H1 (cell line): ENCODE measurements at regions not wholly inside any gene's neighbourhood (a gene's known extent, or its start where the extent isn't known, plus 50 kb on each side); places are given as distances from the start of the nearest gene placed in this dataset.

Source experiments
- CTCF ChIA-PET: fragments of 300-600 bp; sonication (Branson Sonifier 250); formaldehyde crosslinking; loops from one replicate; lab custom pipeline; 2021; ENCODE audit not compliant: partially characterized antibody; lab: Charles Lee
- POLR2A ChIA-PET: fragments of 300-600 bp; sonication (Branson Sonifier 250); formaldehyde crosslinking; loops from one replicate; lab custom pipeline; 2021; ENCODE audit warnings: inconsistent platforms; ENCODE audit not compliant: partially characterized antibody; lab: Charles Lee
- DNase-seq, 2 experiments: peaks; one replicate each; pipeline versions ENCODE4 v3.0.0 to v3.0.0-alpha.2; 2010 to 2022; ENCODE audit warnings: low spot score in 2 of 2, low read depth in 1 of 2, mixed read lengths in 1 of 2
- FAIRE-seq: peaks from 2 replicates; lab custom pipeline; 2011; peaks lifted over from hg19 to GRCh38; lab: Jason Lieb, UNC
- H2AFZ ChIP-seq: 2 replicates; pipeline ENCODE4 v1.8.1; 2012; ENCODE audit warnings: low read length, inconsistent platforms
- H2AK5ac ChIP-seq: 2 replicates; pipeline ENCODE4 v1.6.1; 2013; ENCODE audit warnings: low read depth, low read length
- H2BK120ac ChIP-seq: replicated peaks from 2 replicates; pipeline ENCODE3; 2013; ENCODE audit warnings: low read depth, low read length, inconsistent platforms
- H2BK12ac ChIP-seq: 2 replicates; pipeline ENCODE4 v1.6.1; 2013; ENCODE audit warnings: low read depth, low read length
- H2BK15ac ChIP-seq: 2 replicates; pipeline ENCODE4 v1.6.1; 2013; ENCODE audit warnings: low read length
- H2BK20ac ChIP-seq: 2 replicates; pipeline ENCODE4 v1.6.1; 2013; ENCODE audit warnings: low read length
- H2BK5ac ChIP-seq: 2 replicates; pipeline ENCODE4 v1.6.1; 2013; ENCODE audit warnings: low read depth, low read length
- H3K14ac ChIP-seq: 2 replicates; pipeline ENCODE4 v1.6.1; 2013; ENCODE audit warnings: inconsistent platforms; ENCODE audit not compliant: insufficient read length
- H3K18ac ChIP-seq: 2 replicates; pipeline ENCODE4 v1.6.1; 2013; ENCODE audit warnings: low read length; ENCODE audit errors: extremely low read depth
- H3K23ac ChIP-seq: 2 replicates; pipeline ENCODE4 v1.6.1; 2013; ENCODE audit warnings: inconsistent platforms; ENCODE audit not compliant: insufficient read length
- H3K23me2 ChIP-seq: 2 replicates; pipeline ENCODE4 v1.6.1; 2013; ENCODE audit warnings: low read depth, low read length
- H3K27ac ChIP-seq: 2 replicates; pipeline ENCODE4 v1.6.1; 2011; ENCODE audit warnings: low read depth, low read length, inconsistent platforms
- H3K27me3 ChIP-seq, 4 experiments: replicated peaks in 1 of 4; 1 replicate in 1 of 4; 2 replicates in 3 of 4; pipeline versions ENCODE4 v1.6.1 to v1.8.1; 2011 to 2013; ENCODE audit warnings: low read length in 3 of 4, mild to moderate bottlenecking in 3 of 4, inconsistent platforms in 2 of 4, mixed read lengths in 2 of 4, moderate library complexity in 1 of 4; ENCODE audit not compliant: control insufficient read depth in 3 of 4, insufficient read depth in 3 of 4; ENCODE audit errors: extremely low read depth in 1 of 4
- H3K36me3 ChIP-seq, 4 experiments: 2 replicates each; pipeline versions ENCODE4 v1.6.1 to v1.8.1; 2011 to 2013; ENCODE audit warnings: mild to moderate bottlenecking in 4 of 4, low read length in 3 of 4, moderate library complexity in 2 of 4, control low read depth in 1 of 4, inconsistent platforms in 1 of 4; ENCODE audit not compliant: insufficient read depth in 4 of 4, control insufficient read depth in 2 of 4
- H3K4ac ChIP-seq: replicated peaks from 2 replicates; pipeline ENCODE3; 2013; ENCODE audit warnings: low read length, low read depth, mixed read lengths, inconsistent platforms; ENCODE audit not compliant: insufficient read length
- H3K4me1 ChIP-seq, 4 experiments: replicated peaks in 1 of 4; 1 replicate in 1 of 4; 2 replicates in 3 of 4; pipeline versions ENCODE4 v1.6.1 to v1.8.1; 2011 to 2013; ENCODE audit warnings: low read length in 3 of 4, inconsistent platforms in 2 of 4, mixed read lengths in 1 of 4; ENCODE audit not compliant: insufficient read depth in 4 of 4, control insufficient read depth in 3 of 4
- H3K4me2 ChIP-seq, 2 experiments: 2 replicates each; pipeline versions ENCODE4 v1.6.1 to v1.8.1; 2011 to 2013; ENCODE audit warnings: low read depth in 2 of 2, low read length in 2 of 2, control low read depth in 1 of 2, inconsistent platforms in 1 of 2, mild to moderate bottlenecking in 1 of 2; ENCODE audit not compliant: insufficient read depth in 1 of 2
- H3K4me3 ChIP-seq, 4 experiments: fragments of 200-600, 300-600 bp in 1 of 4; sonication (generic), shearing (Covaris generic), sonication (Bioruptor Twin) in 1 of 4; 2 replicates each; pipeline versions ENCODE4 v1.5.1 to v1.8.1; 2011 to 2016; ENCODE audit warnings: low read length in 4 of 4, low read depth in 3 of 4, control low read depth in 2 of 4, inconsistent platforms in 2 of 4, mild to moderate bottlenecking in 2 of 4, mixed read lengths in 1 of 4, moderate library complexity in 1 of 4; ENCODE audit not compliant: insufficient read depth in 2 of 4; ENCODE audit errors: extremely low read depth in 1 of 4
- H3K56ac ChIP-seq: replicated peaks from 2 replicates; pipeline ENCODE3; 2013; ENCODE audit warnings: low read depth, mild to moderate bottlenecking, mixed read lengths, low read length, inconsistent platforms; ENCODE audit not compliant: insufficient read length
- H3K79me1 ChIP-seq: 2 replicates; pipeline ENCODE4 v1.6.1; 2013; ENCODE audit warnings: low read depth, low read length, control low read depth
- H3K79me2 ChIP-seq, 2 experiments: 2 replicates each; pipeline versions ENCODE4 v1.6.1 to v1.8.1; 2012 to 2013; ENCODE audit warnings: low read length in 2 of 2, mild to moderate bottlenecking in 2 of 2, inconsistent platforms in 1 of 2; ENCODE audit not compliant: insufficient read depth in 2 of 2, control insufficient read depth in 1 of 2
- H3K9ac ChIP-seq, 4 experiments: replicated peaks in 1 of 4; 1 replicate in 1 of 4; 2 replicates in 3 of 4; pipeline versions ENCODE4 v1.6.1 to v1.8.1; 2011 to 2013; ENCODE audit warnings: low read depth in 3 of 4, low read length in 3 of 4, control low read depth in 2 of 4, mild to moderate bottlenecking in 2 of 4, moderate library complexity in 2 of 4, inconsistent platforms in 1 of 4; ENCODE audit errors: extremely low read depth in 1 of 4
- H3K9me3 ChIP-seq, 2 experiments: 2 replicates each; pipeline versions ENCODE4 v1.6.1 to v1.8.1; 2012 to 2013; ENCODE audit warnings: mild to moderate bottlenecking in 2 of 2, moderate library complexity in 2 of 2, control low read depth in 1 of 2, inconsistent platforms in 1 of 2, low read depth in 1 of 2, low read length in 1 of 2, mixed read lengths in 1 of 2; ENCODE audit not compliant: insufficient read depth in 2 of 2
- H4K20me1 ChIP-seq, 2 experiments: replicated peaks in 1 of 2; 2 replicates each; pipeline versions ENCODE3 to v1.8.1; 2011 to 2013; ENCODE audit warnings: inconsistent platforms in 2 of 2, low read length in 2 of 2, mild to moderate bottlenecking in 1 of 2; ENCODE audit not compliant: insufficient read depth in 2 of 2, control insufficient read depth in 1 of 2
- H4K5ac ChIP-seq: 2 replicates; pipeline ENCODE4 v1.6.1; 2013; ENCODE audit warnings: low read length, low read depth, mixed read lengths, inconsistent platforms; ENCODE audit not compliant: insufficient read length
- H4K8ac ChIP-seq: 2 replicates; pipeline ENCODE4 v1.8.0; 2013; ENCODE audit warnings: mild to moderate bottlenecking, moderate library complexity, low read length, inconsistent platforms; ENCODE audit not compliant: insufficient read depth; ENCODE audit errors: extremely low read depth
- H4K91ac ChIP-seq: replicated peaks from 2 replicates; pipeline ENCODE3; 2013; ENCODE audit warnings: low read length, mixed read lengths, inconsistent platforms; ENCODE audit not compliant: insufficient read length
- CHD2 ChIP-seq: IDR thresholded peaks from 2 replicates; pipeline ENCODE4 v1.6.1; 2012; ENCODE audit warnings: low read length, improper control_type of control experiment
- EZH2 ChIP-seq: fragments of 200-600 bp; sonication (generic); IDR thresholded peaks from 2 replicates; pipeline ENCODE4 v1.7.1; 2012; ENCODE audit warnings: low read depth, mild to moderate bottlenecking, moderate library complexity, low read length, inconsistent platforms; ENCODE audit not compliant: severe bottlenecking
- GTF2F1 ChIP-seq: IDR thresholded peaks from 2 replicates; pipeline ENCODE4 v1.6.1; 2012; ENCODE audit warnings: low read depth, low read length, improper control_type of control experiment, borderline replicate concordance
- KDM4A ChIP-seq: IDR thresholded peaks from one replicate; pipeline ENCODE4 v1.7.1; 2012; ENCODE audit warnings: low read depth, mild to moderate bottlenecking, moderate library complexity, low read length, inconsistent platforms; ENCODE audit not compliant: severe bottlenecking
- NANOG ChIP-seq: IDR thresholded peaks from 2 replicates; pipeline ENCODE4 v1.6.1; 2011; ENCODE audit warnings: low read length, low read depth, mild to moderate bottlenecking, inconsistent platforms; ENCODE audit not compliant: insufficient read depth, poor library complexity, severe bottlenecking
- WGBS, 2 experiments: shearing (Covaris generic) in 1 of 2; methylation state at CpG; one replicate each; pipeline versions ENCODE4 v1.1.6 to v1.1.7; 2013 to 2015; ENCODE audit warnings: low lambda C conversion rate in 2 of 2, mixed read lengths in 2 of 2, inconsistent platforms in 1 of 2, low coverage in 1 of 2, missing lambda C conversion rate in 1 of 2; ENCODE audit not compliant: insufficient replicate concordance in 2 of 2, insufficient coverage in 1 of 2, insufficient read length in 1 of 2; ENCODE audit errors: extremely low coverage in 1 of 2, missing lambda C conversion rate in 1 of 2; 5-methylcytosine and 5-hydroxymethylcytosine counted together
- TF ChIP-seq, protein P1 (sequence below): IDR thresholded peaks from 2 replicates; pipeline ENCODE4 v1.6.1; 2011; ENCODE audit warnings: low read depth, mild to moderate bottlenecking, low read length; ENCODE audit not compliant: insufficient read depth

DNA sequence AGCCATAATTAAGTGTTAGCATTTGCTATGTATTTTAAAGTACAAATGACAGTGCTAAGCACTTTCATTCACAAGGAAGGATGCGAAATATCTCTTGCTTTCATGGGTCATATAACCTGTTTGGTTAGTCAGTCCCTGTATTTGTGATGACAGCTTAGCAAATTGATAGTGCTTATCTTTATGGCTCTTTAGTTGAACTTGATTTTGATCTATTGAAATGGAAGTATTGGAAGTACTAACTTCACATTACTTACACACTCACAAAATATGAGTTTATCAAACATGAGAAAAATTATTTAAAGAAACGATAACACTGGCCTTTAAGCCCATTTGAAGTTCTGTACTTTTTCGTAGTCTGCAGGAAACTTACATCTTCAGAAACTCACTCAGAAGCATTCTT lies 97.4 kb upstream of the NEUROD1 start:
- H2AFZ ChIP-seq = no peak overlapping the region
- no peak overlapping the region for H3K27ac ChIP-seq
- no peaks in the 10 kb centered on the region for H3K9me3 ChIP-seq
- no peak overlapping the region for H3K4me3 ChIP-seq
- no peaks in the 10 kb centered on the region for H4K20me1 ChIP-seq
- H3K23ac ChIP-seq = no peak overlapping the region
- no peak overlapping the region for H4K8ac ChIP-seq
- no peak overlapping the region for H4K5ac ChIP-seq
- no peak overlapping the region for H2BK20ac ChIP-seq
- H2AK5ac ChIP-seq = no peak overlapping the region
- 91% methylated on average over 3 of the region's 3 CpGs; no CpG with 5 or more reads in 1 of the 2 experiments for WGBS, 2 experiments
- no peaks in the 10 kb centered on the region for H3K79me2 ChIP-seq
- ChIA-PET CTCF (interaction anchor here (0.7 to 1.1 kb wide), 2 partner anchors 13 to 1196 kb away, joined by 3 read pairs; no protein-coding TSS in a partner anchor), POLR2A (no interaction called here)
- no peak overlapping the region for H2BK15ac ChIP-seq
- H3K36me3 ChIP-seq = no peaks in the 10 kb centered on the region
- H3K14ac ChIP-seq = no peak overlapping the region
- peaks cover 0 to 1% (median 0%) of the 10 kb centered on the region in 4 experiments; a peak in 1 of 7 replicates for H3K27me3 ChIP-seq
- FAIRE-seq (no peak), DNase-seq (no peak)
- H3K79me1 ChIP-seq = no peaks in the 10 kb centered on the region
- no peak overlapping the region for H2BK12ac ChIP-seq
- no peak overlapping the region for H3K4me2 ChIP-seq
- no peaks in the 10 kb centered on the region for H3K23me2 ChIP-seq
- no peak for TF ChIP-seq EZH2
- TF ChIP-seq GTF2F1 = no peak
- no peak for TF ChIP-seq KDM4A
- TF ChIP-seq NANOG = no peak
- TF ChIP-seq, protein P1, sequence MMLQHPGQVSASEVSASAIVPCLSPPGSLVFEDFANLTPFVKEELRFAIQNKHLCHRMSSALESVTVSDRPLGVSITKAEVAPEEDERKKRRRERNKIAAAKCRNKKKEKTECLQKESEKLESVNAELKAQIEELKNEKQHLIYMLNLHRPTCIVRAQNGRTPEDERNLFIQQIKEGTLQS = no peak
- no peak for TF ChIP-seq CHD2
- no peak overlapping the region for H4K91ac ChIP-seq
- H3K56ac ChIP-seq = no peak overlapping the region
- no peak overlapping the region for H3K18ac ChIP-seq
- no peak overlapping the region for H3K9ac ChIP-seq
- no peak overlapping the region for H2BK5ac ChIP-seq
- H2BK120ac ChIP-seq = no peak overlapping the region
- no peak overlapping the region for H3K4ac ChIP-seq
- H3K4me1 ChIP-seq = no peaks in the 10 kb centered on the region
